ENCODE measurements at regions not wholly inside any gene's neighbourhood (a gene's known extent, or its start where the extent isn't known, plus 50 kb on each side); places are given as distances from the start of the nearest gene placed in this dataset.

GRCh38 chr3:102673271-102674115 is 238.7 kb downstream of the ZPLD1 start:
- Histone ChIP-seq H3K4me1 (ENCODE audit: control insufficient read depth in 2 of 3, insufficient read depth in 2 of 3, low read depth in 1 of 3, low read length in 3 of 3) (no peaks in the 10 kb centered on the region), H3K9me3 (ENCODE audit: control insufficient read depth in 2 of 3, insufficient read depth in 1 of 3, low read length in 3 of 3) (no peaks in the 10 kb centered on the region), H3K36me3 (ENCODE audit: control insufficient read depth in 2 of 3, insufficient read depth in 3 of 3, low read length in 3 of 3) (no peaks in the 10 kb centered on the region), H3K9ac (ENCODE audit: low read length in 3 of 3) (peak overlapping the region in 1 of 3 donors; percentile 38), H3K4me3 (ENCODE audit: low read length in 3 of 3) (peak overlapping the region in 2 of 3 donors; percentile 52 to 54), H3K27ac (ENCODE audit: low read depth in 2 of 2, low read length in 2 of 2) (no peak overlapping the region), H3K27me3 (ENCODE audit: control insufficient read depth, insufficient read depth, low read length) (no peaks in the 10 kb centered on the region)
- peak; percentile 66 to 88 (median 87) for DNase-seq
- FAIRE-seq, result no peak
- intact Hi-C loops (cut with DNase I), result no loop called here
- TF ChIP-seq CTCF (IDR thresholded peaks at IDR 0.05; ENCODE audit: borderline replicate concordance, extremely low read depth, insufficient read depth), result peak; percentile 83

GRCh38 chr3:102674284-102674683 is 239.5 kb downstream of the ZPLD1 start:
- H3K9me3 ChIP-seq (ENCODE audit: control insufficient read depth in 2 of 3, insufficient read depth in 1 of 3, low read length in 3 of 3), result no peaks in the 10 kb centered on the region
- no peaks in the 10 kb centered on the region for H3K27me3 ChIP-seq (ENCODE audit: control insufficient read depth, insufficient read depth, low read length)
- DNase-seq, result no peak
- no peaks in the 10 kb centered on the region for H3K4me1 ChIP-seq (ENCODE audit: control insufficient read depth in 2 of 3, insufficient read depth in 2 of 3, low read depth in 1 of 3, low read length in 3 of 3)
- H3K4me3 ChIP-seq (ENCODE audit: low read length in 3 of 3), result no peak overlapping the region
- no peak overlapping the region for H3K9ac ChIP-seq (ENCODE audit: low read length in 3 of 3)
- H3K36me3 ChIP-seq (ENCODE audit: control insufficient read depth in 2 of 3, insufficient read depth in 3 of 3, low read length in 3 of 3), result no peaks in the 10 kb centered on the region
- intact Hi-C loops (cut with DNase I), result no loop called here
- no peak overlapping the region for H3K27ac ChIP-seq (ENCODE audit: low read depth in 2 of 2, low read length in 2 of 2)
- no peak for FAIRE-seq
- no peak for TF ChIP-seq CTCF (IDR thresholded peaks at IDR 0.05; ENCODE audit: borderline replicate concordance, extremely low read depth, insufficient read depth)

- no peak for FAIRE-seq
- H3K27me3 ChIP-seq (ENCODE audit: control insufficient read depth, insufficient read depth, low read length), result no peaks in the 10 kb centered on the region
These were observed 241.6 kb downstream of the ZPLD1 start for GRCh38 chr3:102676424-102676823.

More at GRCh38 chr3:102676424-102676823, 241.6 kb downstream of the ZPLD1 start:
- no peak for TF ChIP-seq CTCF (IDR thresholded peaks at IDR 0.05; ENCODE audit: borderline replicate concordance, extremely low read depth, insufficient read depth)
- DNase-seq, result no peak
- Histone ChIP-seq H3K9me3 (ENCODE audit: control insufficient read depth in 2 of 3, insufficient read depth in 1 of 3, low read length in 3 of 3) (no peaks in the 10 kb centered on the region), H3K27ac (ENCODE audit: low read depth in 2 of 2, low read length in 2 of 2) (no peak overlapping the region), H3K9ac (ENCODE audit: low read length in 3 of 3) (no peak overlapping the region), H3K4me1 (ENCODE audit: control insufficient read depth in 2 of 3, insufficient read depth in 2 of 3, low read depth in 1 of 3, low read length in 3 of 3) (no peaks in the 10 kb centered on the region), H3K36me3 (ENCODE audit: control insufficient read depth in 2 of 3, insufficient read depth in 3 of 3, low read length in 3 of 3) (no peaks in the 10 kb centered on the region), H3K4me3 (ENCODE audit: low read length in 3 of 3) (no peak overlapping the region)
- intact Hi-C loops (cut with DNase I), result no loop called here
